TTC549 (cell line): ENCODE measurements at regions not wholly inside any gene's neighbourhood (a gene's known extent, or its start where the extent isn't known, plus 50 kb on each side); places are given as distances from the start of the nearest gene placed in this dataset.
"Not testable (repeated sequence)": the region's sequence is repeated elsewhere in the genome, so short reads cannot be mapped to it uniquely, and the experiment has no call there.

Source experiments
- FAIRE-seq: peaks from 2 replicates; lab custom pipeline; 2012; peaks lifted over from hg19 to GRCh38; lab: Jason Lieb, UNC

GRCh38 chr3:147237991-147238390, 168.4 kb downstream of the ZIC4 start:
- FAIRE-seq: no peak

DNA sequence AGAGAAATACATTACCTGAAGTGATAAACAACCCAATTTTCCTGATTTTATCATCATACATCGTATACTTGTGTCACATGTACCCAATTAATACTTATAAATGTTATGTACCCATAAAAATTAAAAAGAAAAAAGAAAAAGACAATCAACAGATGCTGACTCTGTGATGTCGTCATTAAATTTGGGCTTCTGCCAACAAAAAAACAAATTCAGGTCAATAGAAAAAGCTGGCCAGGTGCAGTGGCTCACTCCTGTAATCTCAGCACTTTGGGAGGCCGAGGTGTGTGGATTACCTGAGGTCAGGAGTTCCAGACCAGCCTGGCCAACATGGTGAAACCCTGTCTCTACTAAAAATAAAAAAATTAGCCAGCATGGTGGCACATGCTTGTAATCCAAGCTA, 174.4 kb downstream of the ZIC4 start:
- FAIRE-seq: not testable (repeated sequence)

GRCh38 chr3:147231111-147231510, 175.2 kb downstream of the ZIC4 start:
- FAIRE-seq: no peak

- FAIRE-seq: no peak
These were observed 184.1 kb downstream of the ZIC4 start for GRCh38 chr3:147222291-147222690.

DNA sequence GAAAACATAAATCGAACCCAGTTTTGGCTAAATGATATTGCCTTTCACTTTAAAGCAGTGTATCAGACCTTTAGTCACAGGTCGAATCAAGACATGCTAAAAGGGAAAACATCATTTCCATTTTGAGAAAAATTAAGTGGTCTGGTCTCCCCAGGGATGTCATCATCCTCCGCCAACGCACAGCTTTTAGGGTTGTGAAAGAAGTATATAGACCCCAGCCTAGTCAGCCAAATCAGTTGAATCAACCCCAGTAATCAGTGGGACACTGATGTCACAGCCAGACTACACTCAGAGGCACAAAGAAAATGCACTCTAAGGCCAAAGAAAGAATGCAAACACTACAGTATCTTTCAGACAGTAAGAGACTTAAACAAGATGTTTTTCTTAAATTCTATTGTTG, 187.4 kb downstream of the ZIC4 start:
- no peak for FAIRE-seq

DNA sequence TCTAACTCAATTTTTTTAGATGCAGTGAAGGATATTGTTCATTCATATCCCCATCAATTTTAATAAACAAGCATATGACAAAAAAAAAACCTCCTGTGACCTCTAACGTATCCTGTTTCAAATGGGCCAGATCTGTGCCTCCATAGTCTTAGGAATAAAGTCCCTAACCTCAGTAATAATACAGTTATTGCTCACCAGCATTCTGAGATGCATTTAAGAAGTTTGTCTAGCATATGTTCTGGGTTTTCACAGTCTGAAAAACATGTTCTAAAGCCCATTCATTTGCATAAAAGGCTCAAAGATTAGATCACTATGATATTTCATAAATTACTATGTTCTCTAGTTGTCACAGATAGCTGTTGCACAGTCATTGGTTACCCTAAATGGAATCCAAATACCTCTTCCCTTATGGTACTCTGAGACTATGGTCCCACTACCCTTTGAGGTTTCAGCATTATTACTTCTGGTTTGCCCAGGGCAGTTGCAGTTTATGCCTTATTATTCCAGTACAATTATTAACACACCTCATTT, 190.1 kb downstream of the ZIC4 start:
- FAIRE-seq: no peak

DNA sequence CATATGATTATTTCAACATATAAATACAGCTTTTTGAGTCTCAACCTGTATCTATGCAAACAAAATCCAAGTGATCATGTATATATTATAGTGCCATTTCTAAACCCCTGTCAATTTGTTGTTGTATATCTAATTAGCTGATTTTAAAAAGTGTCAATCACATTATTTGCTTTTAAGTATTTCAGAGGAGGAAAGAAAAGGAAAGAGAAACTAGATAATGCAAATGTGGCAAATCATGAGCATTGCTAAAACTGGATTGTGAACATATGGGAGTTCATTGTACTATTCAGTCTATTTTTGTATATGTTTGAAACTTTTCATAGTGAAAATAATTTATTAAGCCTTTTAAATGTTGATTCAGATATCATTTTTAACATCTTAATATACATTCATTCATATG, 190.7 kb downstream of the ZIC4 start:
- FAIRE-seq: no peak

- no peak for FAIRE-seq
These were observed 192.7 kb downstream of the ZIC4 start for GRCh38 chr3:147213633-147214032.

GRCh38 chr3:147210676-147211075, 195.7 kb downstream of the ZIC4 start:
- FAIRE-seq: no peak

- no peak for FAIRE-seq
These were observed 205.3 kb downstream of the ZIC4 start for GRCh38 chr3:147201086-147201485.

DNA sequence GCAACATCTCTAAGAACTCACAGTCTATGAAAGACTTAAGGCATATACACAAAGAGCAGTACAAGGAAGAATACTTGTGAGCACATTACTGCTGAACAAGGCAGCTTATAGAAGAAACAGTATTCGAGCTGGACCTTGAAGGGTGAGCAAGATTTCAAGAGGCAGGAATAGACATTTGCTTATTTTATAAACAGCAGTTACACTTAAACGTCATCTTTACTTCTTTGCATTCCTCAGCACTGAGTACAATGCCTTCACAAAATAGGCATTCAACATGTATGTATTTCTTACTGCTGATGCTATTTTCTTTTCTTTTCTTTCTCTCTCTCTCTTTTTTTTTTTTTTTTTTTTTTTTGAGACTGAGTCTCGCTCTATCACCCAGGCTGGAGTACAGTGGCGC, 205.8 kb downstream of the ZIC4 start:
- FAIRE-seq: no peak

DNA sequence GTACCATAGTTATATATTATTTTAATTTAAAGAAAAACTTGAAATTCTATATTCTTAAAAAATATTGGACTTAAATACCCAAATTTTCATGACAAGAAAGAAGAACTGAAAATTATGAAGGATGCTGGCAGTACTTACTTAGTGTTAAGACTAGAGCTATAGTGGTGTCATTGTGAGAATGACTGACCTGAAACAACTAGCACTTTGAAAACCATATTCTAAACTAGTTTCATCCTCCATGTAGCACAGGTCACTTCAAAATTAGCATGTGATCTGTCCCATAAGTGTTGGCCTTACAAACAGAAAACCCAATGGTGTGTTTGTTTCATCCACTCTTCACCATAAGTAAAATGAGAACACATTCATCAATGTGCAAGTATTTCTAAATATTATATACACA, 208.6 kb downstream of the ZIC4 start:
- FAIRE-seq: no peak

GRCh38 chr3:147195887-147196286, 210.5 kb downstream of the ZIC4 start:
- FAIRE-seq: no peak

DNA sequence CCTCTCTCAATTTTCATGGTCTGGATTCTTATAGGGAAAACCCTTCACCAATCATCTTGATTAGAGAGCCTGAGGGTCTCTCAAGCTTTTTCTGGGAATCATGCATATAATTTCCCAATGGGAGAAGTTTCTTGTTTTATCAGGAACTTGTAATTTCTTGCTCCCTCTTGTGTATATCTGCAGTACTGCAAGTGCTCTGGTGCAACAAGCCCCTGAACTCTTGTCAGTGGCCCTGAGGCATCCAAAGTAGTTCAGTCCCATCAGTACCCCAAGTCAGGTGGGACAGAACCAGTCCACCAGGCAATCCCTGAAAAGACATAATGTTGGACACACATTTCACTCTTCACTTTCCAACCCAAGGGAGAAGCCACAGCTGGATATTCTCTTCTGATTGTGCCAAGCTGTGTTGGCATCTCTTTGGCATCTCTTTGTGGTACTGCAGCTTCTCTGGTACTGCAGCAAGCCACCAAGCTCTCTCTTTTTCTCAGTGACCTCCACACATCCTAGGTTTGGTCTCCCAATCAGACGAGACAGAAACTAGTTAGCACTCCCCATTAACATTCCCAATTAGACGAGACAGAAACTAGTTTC, 214.5 kb downstream of the ZIC4 start:
- no peak for FAIRE-seq

DNA sequence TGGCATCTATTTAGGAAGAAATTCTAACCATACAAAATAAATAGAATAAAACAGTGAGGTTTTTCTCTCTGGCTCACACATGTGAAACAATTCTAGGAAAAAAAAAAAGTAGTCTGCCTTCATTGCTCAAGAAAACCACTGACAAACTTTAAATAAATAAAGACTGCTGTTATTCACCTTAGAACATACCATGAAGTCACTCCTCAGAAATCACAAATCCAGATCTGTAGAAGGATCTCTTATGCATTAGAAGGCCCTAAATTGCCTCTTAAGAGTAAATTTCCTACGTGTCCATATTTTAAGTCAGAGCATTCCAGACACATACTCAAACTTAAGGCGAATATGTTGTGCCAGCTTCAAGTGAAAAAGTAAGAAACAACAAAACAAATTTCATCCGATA, 217.3 kb downstream of the ZIC4 start:
- FAIRE-seq: no peak

- FAIRE-seq: no peak
These were observed 218.7 kb downstream of the ZIC4 start for GRCh38 chr3:147187687-147188086.

- FAIRE-seq: no peak
These were observed 220.6 kb downstream of the ZIC4 start for GRCh38 chr3:147185781-147186180.

- FAIRE-seq: no peak
These were observed 221.5 kb downstream of the ZIC4 start for GRCh38 chr3:147184794-147185193.

GRCh38 chr3:147173257-147173656, 233.1 kb downstream of the ZIC4 start:
- no peak for FAIRE-seq

DNA sequence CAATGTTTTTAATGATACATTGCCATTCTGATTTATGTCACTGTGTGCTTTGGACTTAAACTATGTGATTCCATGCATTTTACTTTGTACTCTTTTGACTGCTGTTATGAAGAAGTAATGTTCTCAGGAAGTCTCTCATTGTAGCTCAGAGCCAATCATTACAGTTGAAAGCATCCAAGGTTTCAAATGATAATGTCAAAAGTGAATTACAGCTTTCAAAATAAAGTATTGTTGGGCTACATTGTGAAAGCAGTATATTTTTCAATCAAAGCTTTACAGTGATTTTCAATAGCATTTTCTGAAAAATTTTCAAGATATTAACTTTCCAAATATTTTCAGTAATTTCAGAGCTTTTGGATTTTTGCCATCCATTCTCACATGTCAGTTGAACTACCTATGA, 243.6 kb downstream of the ZIC4 start:
- no peak for FAIRE-seq

DNA sequence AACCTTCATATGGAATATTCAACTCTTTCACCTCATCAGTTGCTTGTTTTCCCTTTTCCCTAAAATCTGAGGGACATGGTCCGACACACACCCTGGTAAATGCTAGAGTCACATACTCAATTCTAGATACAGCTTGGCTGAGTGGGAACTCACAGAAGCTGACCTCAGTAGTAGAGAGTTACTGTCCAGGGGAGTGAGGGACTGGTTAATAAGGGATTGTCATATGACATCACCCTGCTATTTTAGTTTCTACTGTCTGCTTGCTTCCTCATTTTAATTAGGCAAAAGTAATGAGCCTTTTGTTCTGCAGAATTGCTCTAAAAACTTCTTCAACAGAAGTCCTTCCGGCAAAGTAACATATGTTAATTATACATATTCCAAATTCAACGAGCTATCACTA, 244.5 kb downstream of the ZIC4 start:
- FAIRE-seq: no peak

DNA sequence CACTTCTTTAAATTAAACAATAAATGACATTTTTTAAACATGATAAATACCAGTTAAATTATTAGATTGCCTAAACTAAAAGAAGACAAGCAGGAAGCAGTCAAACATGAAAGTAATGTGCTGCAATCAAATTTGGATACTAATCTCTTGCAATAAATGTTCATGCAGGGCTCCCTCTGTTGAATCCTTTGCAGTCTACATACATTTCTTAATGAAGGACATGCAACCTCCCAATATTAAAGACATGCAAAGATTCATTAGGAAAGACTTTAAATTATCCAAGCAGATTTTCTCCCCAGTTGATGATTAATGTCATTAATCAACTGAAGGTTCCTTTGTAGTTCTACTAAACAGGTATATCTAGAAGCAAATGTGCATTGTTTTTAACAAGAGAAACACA, 245.4 kb downstream of the ZIC4 start:
- no peak for FAIRE-seq

GRCh38 chr3:147159141-147159540, 247.2 kb downstream of the ZIC4 start:
- no peak for FAIRE-seq

GRCh38 chr3:147157631-147158030, 248.7 kb downstream of the ZIC4 start:
- FAIRE-seq: no peak

DNA sequence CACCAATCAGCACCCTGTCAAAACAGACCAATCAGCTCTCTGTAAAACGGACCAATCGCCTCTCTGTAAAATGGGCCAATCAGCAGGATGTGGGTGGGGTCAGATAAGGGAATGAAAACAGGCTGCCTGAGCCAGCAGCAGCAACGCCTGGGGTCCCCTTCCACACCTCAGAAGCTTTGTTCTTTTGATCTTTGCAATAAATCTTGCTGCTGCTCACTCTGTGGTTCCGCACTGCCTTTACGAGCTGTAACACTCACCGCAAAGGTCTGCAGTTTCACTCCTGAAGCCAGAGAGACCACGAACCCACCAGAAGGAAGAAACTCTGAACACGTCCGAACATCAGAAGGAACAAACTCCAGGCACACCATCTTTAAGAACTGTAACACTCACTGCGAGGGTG, 251.4 kb downstream of the ZIC4 start:
- not testable (repeated sequence) for FAIRE-seq
